ENCODE measurements at regions not wholly inside any gene's neighbourhood (a gene's known extent, or its start where the extent isn't known, plus 50 kb on each side); places are given as distances from the start of the nearest gene placed in this dataset.

DNA sequence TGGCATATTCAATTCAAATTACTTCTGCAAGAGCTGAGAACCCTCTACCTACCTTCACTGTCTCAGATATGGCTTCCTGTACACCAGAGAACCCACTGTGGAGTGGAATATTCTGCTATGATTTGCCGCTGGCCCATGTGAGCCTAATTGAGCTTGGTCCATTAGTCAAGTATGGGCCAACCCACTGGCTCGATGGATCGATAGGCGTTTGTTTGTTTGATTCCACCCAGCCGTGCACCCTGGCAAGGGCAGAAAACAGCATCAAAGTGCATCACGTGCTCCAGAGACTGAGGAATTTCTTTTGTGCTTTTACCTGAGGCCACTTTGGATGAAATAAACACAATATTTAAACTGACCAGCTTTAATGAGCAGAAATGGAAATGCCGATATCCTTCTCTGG lies 426.3 kb downstream of the AACS start (continued):
- TF ChIP-seq ZNF462 (CRISPR knock-in tag; IDR thresholded peaks at IDR 0.05) = no peak

GRCh38 chr12:125492354-125493270 lies 427.4 kb downstream of the AACS start:
- H2AFZ ChIP-seq = no peak overlapping the region
- Mint-ChIP-seq H3K27me3 (ENCODE audit: insufficient read depth, low read depth, poor library complexity) (peaks cover 14% of the 10 kb centered on the region), H3K4me3 (no peak overlapping the region), H3K9me3 (peaks cover 14% of the 10 kb centered on the region), H3K36me3 (ENCODE audit: low read depth) (peaks cover 17% of the 10 kb centered on the region; the same call in 2 of the 3 replicates), H3K4me1 (peaks cover 24% of the 10 kb centered on the region), H3K27ac (no peak overlapping the region)
- H3K79me2 ChIP-seq (replicated peaks; ENCODE audit: insufficient read depth) = no peaks in the 10 kb centered on the region; the same call in 1 of the 2 replicates
- H3K4me1 ChIP-seq (ENCODE audit: insufficient read depth) = no peaks in the 10 kb centered on the region
- H3F3A ChIP-seq (replicated peaks; ENCODE audit: low read depth) = no peaks in the 10 kb centered on the region
- no peak overlapping the region for H3K4me3 ChIP-seq
- no peaks in the 10 kb centered on the region for H3K36me3 ChIP-seq (ENCODE audit: insufficient read depth)
- peak; percentile 26 for ATAC-seq
- H3K9me2 ChIP-seq (ENCODE audit: insufficient read depth) = no peaks in the 10 kb centered on the region
- no peak overlapping the region for H3K4me2 ChIP-seq
- no peak overlapping the region for H3K27ac ChIP-seq (ENCODE audit: low read depth)
- H3K27me3 ChIP-seq (ENCODE audit: insufficient read depth) = no peaks in the 10 kb centered on the region
- no peaks in the 10 kb centered on the region for H4K20me1 ChIP-seq (replicated peaks; ENCODE audit: insufficient read depth)
- DNase-seq (ENCODE audit: low spot score) = no peak
- no peak for TF ChIP-seq JUNB (IDR thresholded peaks at IDR 0.05; ENCODE audit: unreplicated experiment)
- TF ChIP-seq CREB1 (CRISPR knock-in tag; IDR thresholded peaks at IDR 0.05; ENCODE audit: low read depth) = no peak
- TF ChIP-seq ZNF462 (CRISPR knock-in tag; IDR thresholded peaks at IDR 0.05) = no peak
- TF ChIP-seq ETS1 (IDR thresholded peaks at IDR 0.05) = no peak
- no peak for TF ChIP-seq POLR2AphosphoS5 (IDR thresholded peaks at IDR 0.05; ENCODE audit: low read depth)
- no peak for TF ChIP-seq EZH2phosphoT487 (IDR thresholded peaks at IDR 0.05; ENCODE audit: unreplicated experiment)
- no peak for TF ChIP-seq ZNF114 (CRISPR knock-in tag; IDR thresholded peaks at IDR 0.05)
